ENCODE measurements at regions not wholly inside any gene's neighbourhood (a gene's known extent, or its start where the extent isn't known, plus 50 kb on each side); places are given as distances from the start of the nearest gene placed in this dataset.

- TF ChIP-seq, protein P1, sequence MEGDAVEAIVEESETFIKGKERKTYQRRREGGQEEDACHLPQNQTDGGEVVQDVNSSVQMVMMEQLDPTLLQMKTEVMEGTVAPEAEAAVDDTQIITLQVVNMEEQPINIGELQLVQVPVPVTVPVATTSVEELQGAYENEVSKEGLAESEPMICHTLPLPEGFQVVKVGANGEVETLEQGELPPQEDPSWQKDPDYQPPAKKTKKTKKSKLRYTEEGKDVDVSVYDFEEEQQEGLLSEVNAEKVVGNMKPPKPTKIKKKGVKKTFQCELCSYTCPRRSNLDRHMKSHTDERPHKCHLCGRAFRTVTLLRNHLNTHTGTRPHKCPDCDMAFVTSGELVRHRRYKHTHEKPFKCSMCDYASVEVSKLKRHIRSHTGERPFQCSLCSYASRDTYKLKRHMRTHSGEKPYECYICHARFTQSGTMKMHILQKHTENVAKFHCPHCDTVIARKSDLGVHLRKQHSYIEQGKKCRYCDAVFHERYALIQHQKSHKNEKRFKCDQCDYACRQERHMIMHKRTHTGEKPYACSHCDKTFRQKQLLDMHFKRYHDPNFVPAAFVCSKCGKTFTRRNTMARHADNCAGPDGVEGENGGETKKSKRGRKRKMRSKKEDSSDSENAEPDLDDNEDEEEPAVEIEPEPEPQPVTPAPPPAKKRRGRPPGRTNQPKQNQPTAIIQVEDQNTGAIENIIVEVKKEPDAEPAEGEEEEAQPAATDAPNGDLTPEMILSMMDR (IDR thresholded peaks at IDR 0.05) = no peak
- TF ChIP-seq POLR2A (IDR thresholded peaks at IDR 0.05) (no peak), EP300 (IDR thresholded peaks at IDR 0.05) (no peak), POLR2AphosphoS5 (IDR thresholded peaks at IDR 0.05) (no peak)
These were observed 1132.7 kb downstream of the KCNT2 start for GRCh38 chr1:195475568-195475967.
